Stomach (tissue), 8 donors: ENCODE measurements at regions not wholly inside any gene's neighbourhood (a gene's known extent, or its start where the extent isn't known, plus 50 kb on each side); places are given as distances from the start of the nearest gene placed in this dataset.

Source experiments
- DNase-seq, 2 donors: peaks; one replicate each; pipeline versions ENCODE4 v3.0.0 to v3.0.0-alpha.2; 2013 to 2019
- H3K27ac ChIP-seq, 5 donors: fragments of 200-600 bp in 4 of 5; sonication (generic) in 4 of 5; one replicate each; pipeline ENCODE4 v1.5.1; 2013 to 2019; ENCODE audit warnings: mild to moderate bottlenecking in 1 of 5, moderate library complexity in 1 of 5
- H3K27me3 ChIP-seq, 3 donors: fragments of 200-600 bp; sonication (generic); one replicate each; pipeline ENCODE4 v1.5.1; 2017 to 2019; ENCODE audit warnings: mixed run types in 1 of 3
- H3K36me3 ChIP-seq, 4 donors: fragments of 200-600 bp; sonication (generic); 1 replicate in 3 of 4; 2 replicates in 1 of 4; pipeline ENCODE4 v1.5.1; 2016 to 2019
- H3K4me1 ChIP-seq, 4 donors: fragments of 200-600 bp; sonication (generic); one replicate each; pipeline ENCODE4 v1.5.1; 2016 to 2019
- H3K4me3 ChIP-seq, 4 donors: fragments of 200-600 bp; sonication (generic) in 3 of 4; one replicate each; pipeline ENCODE4 v1.5.1; 2016 to 2019; ENCODE audit warnings: mild to moderate bottlenecking in 1 of 4
- H3K9me3 ChIP-seq, 4 donors: fragments of 200-600 bp; sonication (generic); one replicate each; pipeline ENCODE4 v1.5.1; 2016 to 2019
- CTCF ChIP-seq, 7 experiments: fragments of 450-650 bp in 4 of 7; fragments of 200-600 bp in 3 of 7; sonication (generic) in 3 of 7; IDR thresholded peaks; one replicate each; pipeline ENCODE4 v1.5.1; 2016 to 2019; ENCODE audit warnings: antibody characterized with exemption in 7 of 7, control low read depth in 2 of 7, mild to moderate bottlenecking in 1 of 7
- EP300 ChIP-seq: sonication (generic); formaldehyde crosslinking; IDR thresholded peaks from one replicate; pipeline ENCODE4 v1.6.1; 2017; ENCODE audit warnings: antibody characterized with exemption
- POLR2A ChIP-seq, 4 donors: fragments of 450-650 bp; IDR thresholded peaks; one replicate each; pipeline ENCODE4 v1.6.1; 2016; ENCODE audit warnings: antibody characterized with exemption in 4 of 4, control low read depth in 2 of 4, mild to moderate bottlenecking in 1 of 4, moderate library complexity in 1 of 4
- POLR2AphosphoS5 ChIP-seq, 3 donors: sonication (generic); formaldehyde crosslinking; IDR thresholded peaks; one replicate each; pipeline ENCODE4 v1.6.1; 2016; ENCODE audit warnings: antibody characterized with exemption in 3 of 3
- WGBS, 5 donors: extraction: QIAGEN DNeasy Blood & Tissue Kit in 3 of 5; methylation state at CpG; one replicate each; pipeline versions ENCODE4 v1.1.5 to v1.1.7; 2013 to 2018; 5-methylcytosine and 5-hydroxymethylcytosine counted together
- intact Hi-C: fragments of 100-400 bp; cut with DNase I; formaldehyde crosslinking; loops from one replicate; pipeline ENCODE4 v1.15.1; 2023; ENCODE audit warnings: low total_unique reads
- donor health status: healthy with polysubstance abuse.
- donor health status: Bipolar disorder and iron deficiency.
- donor health status: healthy.

GRCh38 chr5:74418709-74419108, 221.8 kb downstream of the ENC1 start:
- Histone ChIP-seq H3K27ac (no peak overlapping the region), H3K27me3 (no peaks in the 10 kb centered on the region), H3K9me3 (no peaks in the 10 kb centered on the region), H3K4me1 (peaks cover 8 to 13% (median 10%) of the 10 kb centered on the region in 4 donors), H3K36me3 (no peaks in the 10 kb centered on the region), H3K4me3 (no peak overlapping the region)
- WGBS, 5 donors: 76 to 88% (median 85%) methylated on average over 2 of the region's 2 CpGs
- TF ChIP-seq CTCF (IDR thresholded peaks at IDR 0.05) (no peak), EP300 (no peak), POLR2A (IDR thresholded peaks at IDR 0.05) (no peak), POLR2AphosphoS5 (IDR thresholded peaks at IDR 0.05) (no peak)
- no peak for DNase-seq
- intact Hi-C loops: no loop called here

GRCh38 chr5:74418261-74418660, 222.3 kb downstream of the ENC1 start:
- no peaks in the 10 kb centered on the region for H3K27me3 ChIP-seq
- no peak overlapping the region for H3K27ac ChIP-seq
- no peak for DNase-seq
- WGBS, 5 donors: 79 to 95% (median 93%) methylated on average over 1 of the region's 1 CpG
- H3K36me3 ChIP-seq: no peaks in the 10 kb centered on the region
- intact Hi-C loops: no loop called here
- no peaks in the 10 kb centered on the region for H3K9me3 ChIP-seq
- no peak overlapping the region for H3K4me3 ChIP-seq
- peaks cover 8 to 13% (median 11%) of the 10 kb centered on the region in 4 donors for H3K4me1 ChIP-seq
- TF ChIP-seq POLR2AphosphoS5 (IDR thresholded peaks at IDR 0.05) (no peak), POLR2A (IDR thresholded peaks at IDR 0.05) (no peak), EP300 (no peak), CTCF (IDR thresholded peaks at IDR 0.05) (no peak)

- WGBS, 5 donors: 7 to 23% (median 16%) methylated on average over 7 of the region's 7 CpGs
- Histone ChIP-seq H3K4me3 (no peak overlapping the region), H3K4me1 (peaks cover 8 to 19% (median 12%) of the 10 kb centered on the region in 4 donors), H3K9me3 (no peaks in the 10 kb centered on the region), H3K27me3 (no peaks in the 10 kb centered on the region), H3K36me3 (no peaks in the 10 kb centered on the region), H3K27ac (peak overlapping the region in 2 of 5 donors; percentile 5 to 39)
- DNase-seq: peak in 1 of 2 donors; percentile 51
- TF ChIP-seq CTCF (IDR thresholded peaks at IDR 0.05): no peak
- TF ChIP-seq EP300: no peak
- no peak for TF ChIP-seq POLR2A (IDR thresholded peaks at IDR 0.05)
- no peak for TF ChIP-seq POLR2AphosphoS5 (IDR thresholded peaks at IDR 0.05)
- intact Hi-C loops: no loop called here
These were observed 224.8 kb downstream of the ENC1 start for GRCh38 chr5:74415695-74416102.

- 61 to 98% (median 89%) methylated on average over 2 of the region's 2 CpGs for WGBS, 5 donors
- no peaks in the 10 kb centered on the region for H3K9me3 ChIP-seq
- no peaks in the 10 kb centered on the region for H3K27me3 ChIP-seq
- H3K4me1 ChIP-seq: peaks cover 14 to 27% (median 19%) of the 10 kb centered on the region in 4 donors
- TF ChIP-seq POLR2AphosphoS5 (IDR thresholded peaks at IDR 0.05): no peak
- no peak for TF ChIP-seq EP300
- no peak overlapping the region for H3K4me3 ChIP-seq
- intact Hi-C loops: no loop called here
- no peak for DNase-seq
- peak overlapping the region in 2 of 5 donors; percentile 15 to 30 for H3K27ac ChIP-seq
- H3K36me3 ChIP-seq: no peaks in the 10 kb centered on the region
These were observed 226.3 kb downstream of the ENC1 start for GRCh38 chr5:74414228-74414627.

GRCh38 chr5:74413403-74414048, 227.0 kb downstream of the ENC1 start:
- Histone ChIP-seq H3K9me3 (no peaks in the 10 kb centered on the region), H3K4me1 (peaks cover 18 to 34% (median 26%) of the 10 kb centered on the region in 4 donors), H3K27me3 (no peaks in the 10 kb centered on the region), H3K4me3 (no peak overlapping the region), H3K36me3 (no peaks in the 10 kb centered on the region), H3K27ac (peak overlapping the region in 1 of 5 donors; percentile 15)
- no peak for DNase-seq
- TF ChIP-seq POLR2A (IDR thresholded peaks at IDR 0.05) (no peak), POLR2AphosphoS5 (IDR thresholded peaks at IDR 0.05) (peak in 1 of 3 donors; percentile 56), CTCF (IDR thresholded peaks at IDR 0.05) (no peak), EP300 (no peak)
- WGBS, 5 donors: 20 to 57% (median 45%) methylated on average over 3 of the region's 3 CpGs
- intact Hi-C loops: no loop called here
